SJSA1 (cell line): ENCODE measurements at regions not wholly inside any gene's neighbourhood (a gene's known extent, or its start where the extent isn't known, plus 50 kb on each side); places are given as distances from the start of the nearest gene placed in this dataset.
"Not testable (repeated sequence)": the region's sequence is repeated elsewhere in the genome, so short reads cannot be mapped to it uniquely, and the experiment has no call there.

Experiments
- DNase-seq, 2 experiments: peaks; one replicate each; pipeline ENCODE4 v3.0.0-alpha.2; 2015 to 2020; ENCODE audit warnings: low spot score in 2 of 2, low read depth in 1 of 2
- H3K27ac ChIP-seq: fragments of 250-450 bp; sonication (Bioruptor Pico); 2 replicates; pipeline ENCODE4 v1.5.1; 2020; ENCODE audit warnings: mild to moderate bottlenecking, moderate library complexity
- H3K27me3 ChIP-seq: fragments of 250-450 bp; sonication (Bioruptor Pico); replicated peaks from 2 replicates; pipeline ENCODE4 v1.5.1; 2020; ENCODE audit warnings: mild to moderate bottlenecking, moderate library complexity
- H3K36me3 ChIP-seq: fragments of 250-450 bp; sonication (Bioruptor Pico); 2 replicates; pipeline ENCODE4 v1.5.1; 2020; ENCODE audit warnings: mild to moderate bottlenecking
- H3K4me1 ChIP-seq: fragments of 250-450 bp; sonication (Bioruptor Pico); replicated peaks from 2 replicates; pipeline ENCODE4 v1.6.1; 2021; ENCODE audit warnings: mild to moderate bottlenecking
- H3K4me3 ChIP-seq: fragments of 250-450 bp; sonication (Bioruptor Pico); 2 replicates; pipeline ENCODE4 v1.5.1; 2020; ENCODE audit warnings: mild to moderate bottlenecking
- H3K9me3 ChIP-seq: fragments of 250-450 bp; sonication (Bioruptor Pico); replicated peaks from 2 replicates; pipeline ENCODE4 v1.5.1; 2020; ENCODE audit warnings: mild to moderate bottlenecking

- no peak for DNase-seq
Measured at GRCh38 chr11:98036810-98037209, 983.9 kb upstream of the CNTN5 start.

DNA sequence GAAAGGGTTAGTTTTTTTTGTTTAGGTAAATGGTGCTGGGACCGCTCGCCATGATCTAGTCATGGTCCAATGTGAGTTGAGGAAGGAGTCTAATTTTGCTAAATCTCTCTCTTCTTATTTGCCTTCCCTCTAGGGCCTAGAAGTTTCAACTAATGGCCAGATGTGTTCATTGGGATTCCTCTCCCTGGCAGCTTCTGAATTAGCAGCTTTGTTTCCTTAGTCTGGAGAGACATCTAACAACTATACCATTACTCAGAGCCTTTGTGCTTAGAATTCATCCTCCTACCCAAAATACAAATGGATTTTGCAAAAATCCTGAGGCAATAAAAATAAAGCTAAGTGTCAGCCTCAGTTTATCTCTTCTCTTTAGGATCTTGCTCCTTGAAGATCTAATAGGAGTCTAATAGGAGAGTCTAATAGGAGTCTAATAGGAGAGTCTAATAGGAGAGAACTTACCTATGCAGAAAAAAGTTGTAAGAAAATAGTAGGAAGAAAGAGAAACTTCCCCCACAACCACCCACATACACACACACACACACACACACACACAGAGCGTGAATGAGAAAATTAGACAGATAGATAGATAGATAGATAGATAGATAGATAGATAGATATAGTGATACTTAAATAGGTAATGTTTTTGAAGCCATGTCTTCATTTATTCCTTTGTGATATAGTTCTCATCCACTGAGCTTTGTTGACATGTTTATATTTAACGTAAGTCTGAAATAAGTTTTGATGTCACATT, 980.5 kb upstream of the CNTN5 start:
- DNase-seq, result no peak
- H3K27me3 ChIP-seq, result no peaks in the 10 kb centered on the region
- no peak overlapping the region for H3K4me3 ChIP-seq
- H3K9me3 ChIP-seq, result no peaks in the 10 kb centered on the region
- H3K4me1 ChIP-seq, result no peaks in the 10 kb centered on the region
- no peaks in the 10 kb centered on the region for H3K36me3 ChIP-seq
- no peak overlapping the region for H3K27ac ChIP-seq

More at GRCh38 chr11:98036810-98037209, 983.9 kb upstream of the CNTN5 start:
- Histone ChIP-seq H3K4me1 (no peaks in the 10 kb centered on the region), H3K9me3 (no peaks in the 10 kb centered on the region), H3K27ac (no peak overlapping the region), H3K27me3 (no peaks in the 10 kb centered on the region), H3K36me3 (no peaks in the 10 kb centered on the region), H3K4me3 (no peak overlapping the region)

GRCh38 chr11:98047647-98048046, 973.1 kb upstream of the CNTN5 start:
- no peak for DNase-seq
- Histone ChIP-seq H3K27ac (no peak overlapping the region), H3K4me3 (no peak overlapping the region), H3K27me3 (no peaks in the 10 kb centered on the region), H3K36me3 (no peaks in the 10 kb centered on the region), H3K4me1 (no peaks in the 10 kb centered on the region), H3K9me3 (no peaks in the 10 kb centered on the region)

- no peaks in the 10 kb centered on the region for H3K4me1 ChIP-seq
- DNase-seq, result no peak
- H3K36me3 ChIP-seq, result no peaks in the 10 kb centered on the region
- no peaks in the 10 kb centered on the region for H3K27me3 ChIP-seq
- no peak overlapping the region for H3K4me3 ChIP-seq
- no peaks in the 10 kb centered on the region for H3K9me3 ChIP-seq
- no peak overlapping the region for H3K27ac ChIP-seq
Measured at GRCh38 chr11:98053851-98054250, 966.9 kb upstream of the CNTN5 start.

GRCh38 chr11:98056945-98057344, 963.8 kb upstream of the CNTN5 start:
- DNase-seq, result no peak
- Histone ChIP-seq H3K27ac (no peak overlapping the region), H3K9me3 (no peaks in the 10 kb centered on the region), H3K4me3 (no peak overlapping the region), H3K36me3 (no peaks in the 10 kb centered on the region), H3K27me3 (no peaks in the 10 kb centered on the region), H3K4me1 (no peaks in the 10 kb centered on the region)

DNA sequence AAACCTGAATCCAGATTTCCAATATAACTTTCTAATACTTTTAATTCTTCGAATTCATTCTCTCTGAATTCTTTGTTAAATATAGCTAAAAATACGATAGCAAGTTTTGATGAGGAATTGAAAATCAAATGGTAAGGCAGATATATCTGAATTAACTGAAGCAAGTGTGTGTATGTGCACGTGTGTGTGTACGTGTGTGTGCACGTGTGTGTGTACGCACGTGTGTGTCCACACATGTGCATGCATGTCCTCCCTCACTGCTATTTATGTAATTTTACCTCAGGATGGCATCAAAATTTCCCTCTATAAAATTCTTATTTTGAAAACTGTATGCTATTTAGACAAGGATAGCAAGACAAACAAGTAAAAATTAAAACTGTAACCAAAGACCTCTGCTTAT, 961.3 kb upstream of the CNTN5 start:
- no peaks in the 10 kb centered on the region for H3K9me3 ChIP-seq
- DNase-seq, result no peak
- no peaks in the 10 kb centered on the region for H3K4me1 ChIP-seq
- no peak overlapping the region for H3K4me3 ChIP-seq
- no peaks in the 10 kb centered on the region for H3K27me3 ChIP-seq
- H3K27ac ChIP-seq, result no peak overlapping the region
- H3K36me3 ChIP-seq, result no peaks in the 10 kb centered on the region

DNA sequence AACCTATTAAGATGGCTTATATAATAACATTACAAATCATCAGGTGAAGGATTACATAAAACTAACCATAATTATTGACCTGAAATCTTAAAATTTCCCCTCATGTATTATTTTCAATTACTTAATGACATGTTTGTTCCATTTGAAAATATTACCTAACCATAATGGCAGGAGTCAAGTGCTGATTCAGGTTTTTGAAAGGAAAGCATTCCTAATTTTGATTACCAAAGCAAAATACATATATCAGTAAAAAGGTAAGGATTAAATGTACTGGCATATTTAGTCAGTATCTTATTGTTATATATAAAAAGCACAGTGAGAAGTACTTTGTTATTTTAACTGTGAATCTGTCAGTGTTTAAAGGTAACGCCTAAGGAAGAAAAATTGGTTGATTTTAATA, 960.0 kb upstream of the CNTN5 start:
- no peak for DNase-seq
- no peak overlapping the region for H3K27ac ChIP-seq
- H3K9me3 ChIP-seq, result no peaks in the 10 kb centered on the region
- H3K27me3 ChIP-seq, result no peaks in the 10 kb centered on the region
- H3K36me3 ChIP-seq, result no peaks in the 10 kb centered on the region
- no peaks in the 10 kb centered on the region for H3K4me1 ChIP-seq
- no peak overlapping the region for H3K4me3 ChIP-seq

- no peaks in the 10 kb centered on the region for H3K27me3 ChIP-seq
- H3K9me3 ChIP-seq, result no peaks in the 10 kb centered on the region
- no peak overlapping the region for H3K27ac ChIP-seq
- H3K4me1 ChIP-seq, result no peaks in the 10 kb centered on the region
- no peak for DNase-seq
- H3K36me3 ChIP-seq, result no peaks in the 10 kb centered on the region
- H3K4me3 ChIP-seq, result no peak overlapping the region
Measured at GRCh38 chr11:98061858-98062257, 958.9 kb upstream of the CNTN5 start.

DNA sequence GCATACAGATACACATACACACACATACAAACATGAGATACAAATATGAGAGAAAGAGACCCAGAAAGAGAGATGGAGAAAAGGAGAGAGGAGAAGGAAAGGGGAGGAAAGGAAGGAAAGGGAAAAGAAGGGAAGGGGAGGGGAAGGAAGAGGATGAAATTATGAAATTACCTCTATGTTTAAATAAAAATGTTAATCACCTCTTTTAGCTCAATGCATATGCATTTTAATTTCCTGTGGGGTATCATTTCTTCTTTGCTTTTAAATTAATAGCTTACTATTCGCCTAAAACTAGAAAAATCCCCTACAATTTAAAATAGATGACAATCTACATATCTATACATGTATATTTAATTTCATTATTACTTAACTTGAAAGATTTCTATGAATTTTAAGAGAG, 958.0 kb upstream of the CNTN5 start:
- Histone ChIP-seq H3K4me3 (no peak overlapping the region), H3K27me3 (no peaks in the 10 kb centered on the region), H3K9me3 (no peaks in the 10 kb centered on the region), H3K36me3 (no peaks in the 10 kb centered on the region), H3K27ac (no peak overlapping the region), H3K4me1 (no peaks in the 10 kb centered on the region)
- no peak for DNase-seq

GRCh38 chr11:98068251-98068650, 952.5 kb upstream of the CNTN5 start:
- no peaks in the 10 kb centered on the region for H3K9me3 ChIP-seq
- no peaks in the 10 kb centered on the region for H3K36me3 ChIP-seq
- no peaks in the 10 kb centered on the region for H3K27me3 ChIP-seq
- DNase-seq, result no peak
- no peak overlapping the region for H3K4me3 ChIP-seq
- H3K27ac ChIP-seq, result no peak overlapping the region
- no peaks in the 10 kb centered on the region for H3K4me1 ChIP-seq

DNA sequence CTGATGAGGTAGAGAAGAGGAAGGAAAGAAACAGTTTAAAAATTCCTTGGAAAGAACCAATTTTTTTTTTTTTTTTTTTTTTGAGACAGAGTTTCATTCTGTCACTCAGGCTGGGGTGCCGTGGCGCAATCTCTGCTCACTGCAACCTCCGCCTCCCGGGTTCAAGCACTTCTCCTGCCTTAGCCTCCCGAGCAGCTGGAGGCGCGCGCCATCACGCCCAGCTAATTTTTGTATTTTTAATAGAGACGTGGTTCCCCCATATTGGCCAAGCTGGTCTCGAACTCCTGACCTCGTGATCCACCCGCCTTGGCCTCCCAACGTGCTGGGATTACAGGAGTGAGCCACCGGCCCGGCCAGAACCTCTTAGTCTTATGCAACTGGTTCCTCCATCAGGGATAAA, 951.6 kb upstream of the CNTN5 start:
- H3K27ac ChIP-seq, H3K4me1 ChIP-seq, H3K36me3 ChIP-seq, H3K9me3 ChIP-seq, DNase-seq, H3K27me3 ChIP-seq, H3K4me3 ChIP-seq: not testable (repeated sequence)

GRCh38 chr11:98069861-98070260, 950.9 kb upstream of the CNTN5 start:
- Histone ChIP-seq H3K27ac (no peak overlapping the region), H3K36me3 (no peaks in the 10 kb centered on the region), H3K9me3 (no peaks in the 10 kb centered on the region), H3K27me3 (no peaks in the 10 kb centered on the region), H3K4me1 (no peaks in the 10 kb centered on the region), H3K4me3 (no peak overlapping the region)
- no peak for DNase-seq

DNA sequence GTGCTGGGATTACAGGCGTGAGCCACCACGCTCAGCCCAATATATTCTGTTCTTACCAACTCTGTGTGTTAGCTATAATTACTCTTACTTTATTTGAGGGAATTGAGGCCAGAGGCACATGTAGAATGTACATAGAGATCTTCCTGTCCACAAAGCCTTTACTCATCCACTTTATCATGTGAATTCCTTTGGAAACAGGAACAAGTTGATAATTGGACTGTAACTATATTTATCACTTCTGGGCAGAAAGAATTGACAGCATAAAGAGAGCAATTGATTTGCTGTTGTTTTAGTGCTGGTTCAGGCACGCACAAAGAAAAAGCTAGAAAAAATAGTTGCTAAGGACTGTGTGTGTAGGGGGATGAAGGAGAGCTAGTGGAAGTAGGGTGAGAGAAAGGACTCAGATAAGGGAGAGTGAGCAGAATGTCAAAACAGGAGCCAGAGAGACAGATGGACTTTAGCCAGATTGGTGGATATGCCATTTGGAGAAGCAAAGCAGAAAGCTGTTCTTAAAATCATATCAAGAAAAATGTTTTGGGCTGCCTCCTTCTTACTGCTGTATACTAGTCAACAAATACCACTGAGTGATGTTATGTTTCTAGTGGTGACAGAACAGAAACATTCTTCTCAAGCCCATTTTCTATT, 929.8 kb upstream of the CNTN5 start:
- no peaks in the 10 kb centered on the region for H3K27me3 ChIP-seq
- H3K9me3 ChIP-seq, result no peaks in the 10 kb centered on the region
- H3K36me3 ChIP-seq, result no peaks in the 10 kb centered on the region
- no peak overlapping the region for H3K4me3 ChIP-seq
- no peaks in the 10 kb centered on the region for H3K4me1 ChIP-seq
- H3K27ac ChIP-seq, result no peak overlapping the region
- DNase-seq, result no peak

DNA sequence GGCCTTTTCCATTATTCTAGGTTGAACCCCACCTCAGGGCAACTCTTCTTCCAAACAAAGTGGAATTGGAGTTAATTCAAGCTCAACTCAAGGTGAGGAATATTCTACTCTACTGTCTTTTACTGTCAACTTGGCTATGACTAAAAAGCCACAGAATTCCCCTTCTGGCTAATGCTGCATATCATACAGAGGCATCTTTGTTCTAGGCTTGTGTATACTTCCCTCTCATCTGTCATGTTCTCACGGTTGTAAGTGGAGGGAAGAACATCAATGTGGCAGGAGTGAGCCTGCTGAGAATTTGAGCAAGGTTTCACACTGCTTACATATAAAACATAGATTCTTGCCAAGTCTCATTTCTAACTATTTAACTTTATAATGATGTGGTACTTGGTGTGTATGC, 921.4 kb upstream of the CNTN5 start:
- DNase-seq, result no peak

DNA sequence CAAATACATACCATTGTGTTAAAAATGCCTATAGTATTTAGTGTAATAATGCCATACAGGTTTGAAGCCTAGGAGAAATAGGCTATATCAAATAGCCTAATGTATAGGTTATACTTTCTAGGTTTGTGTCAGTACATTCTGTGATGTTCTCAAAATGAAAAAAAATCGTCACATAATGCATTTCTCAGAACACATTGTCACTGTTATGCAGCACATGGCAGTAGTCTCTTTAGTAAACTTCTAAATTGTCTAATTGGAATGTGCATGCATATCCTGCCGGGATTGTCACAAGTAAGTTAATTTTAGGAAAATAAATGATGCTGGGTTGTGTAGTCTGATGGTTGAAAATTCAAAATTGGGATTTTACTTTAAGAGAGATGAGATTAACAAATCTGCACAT, 920.1 kb upstream of the CNTN5 start:
- no peaks in the 10 kb centered on the region for H3K9me3 ChIP-seq
- H3K27ac ChIP-seq, result no peak overlapping the region
- no peak for DNase-seq
- H3K27me3 ChIP-seq, result no peaks in the 10 kb centered on the region
- H3K36me3 ChIP-seq, result no peaks in the 10 kb centered on the region
- H3K4me1 ChIP-seq, result no peaks in the 10 kb centered on the region
- no peak overlapping the region for H3K4me3 ChIP-seq

More for the DNA sequence above, 921.4 kb upstream of the CNTN5 start:
- H3K4me1 ChIP-seq, result no peaks in the 10 kb centered on the region
- H3K9me3 ChIP-seq, result no peaks in the 10 kb centered on the region
- H3K27me3 ChIP-seq, result no peaks in the 10 kb centered on the region
- no peaks in the 10 kb centered on the region for H3K36me3 ChIP-seq
- H3K27ac ChIP-seq, result no peak overlapping the region
- H3K4me3 ChIP-seq, result no peak overlapping the region
